ENCODE measurements at regions not wholly inside any gene's neighbourhood (a gene's known extent, or its start where the extent isn't known, plus 50 kb on each side); places are given as distances from the start of the nearest gene placed in this dataset.
A peak's percentile ranks its signal among the peaks of the same experiment; 100 is the strongest.

DNA sequence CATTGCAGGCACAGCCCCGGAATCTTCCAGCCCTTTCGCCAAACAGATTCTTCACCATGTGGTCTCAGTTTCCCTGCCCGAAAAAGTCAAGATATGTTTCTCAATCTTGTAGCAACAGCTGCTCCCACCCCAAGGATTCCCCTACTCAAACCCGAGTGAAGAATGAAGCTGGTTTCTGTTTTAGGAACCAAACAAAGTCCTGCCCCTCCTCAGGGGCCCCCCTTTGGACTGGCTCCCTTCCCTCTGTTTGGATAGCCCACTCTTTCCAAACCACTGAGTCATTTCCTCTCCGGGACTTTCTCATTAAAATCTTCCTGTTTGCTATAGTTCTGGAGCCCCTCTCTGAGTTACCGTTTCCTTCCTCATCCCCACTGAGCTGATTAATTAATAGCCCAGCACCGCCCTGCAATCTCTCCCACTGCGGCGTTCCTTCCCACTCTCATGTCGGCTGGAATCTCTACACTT is 100.9 kb downstream of the TSEN15 start:
- H3K9me3 ChIP-seq (replicated peaks in 1 of 3), result no peaks in the 10 kb centered on the region
- H3K27me3 ChIP-seq, result no peaks in the 10 kb centered on the region
- DNase-seq, result peak in 3 of 7 donors; percentile 14 to 57 (median 24)
- H3K4me3 ChIP-seq, result peak overlapping the region in 1 of 4 donors; percentile 39
- H3K27ac ChIP-seq, result peak overlapping the region in 2 of 5 donors; percentile 38 to 41
- intact Hi-C loops (cut with DNase I), result no loop called here
- H3K36me3 ChIP-seq (replicated peaks in 1 of 2), result no peaks in the 10 kb centered on the region
- no peak for TF ChIP-seq POLR2A (IDR thresholded peaks at IDR 0.05)
- no peak for TF ChIP-seq CTCF (IDR thresholded peaks at IDR 0.05)
- 42 to 46% (median 43%) methylated on average over 10 of the region's 10 CpGs for WGBS, 4 donors
- H3K4me1 ChIP-seq (replicated peaks in 1 of 2), result no peaks in the 10 kb centered on the region

- Histone ChIP-seq H3K27me3 (no peaks in the 10 kb centered on the region), H3K9me3 (replicated peaks in 1 of 3) (no peaks in the 10 kb centered on the region), H3K4me1 (replicated peaks in 1 of 2) (no peaks in the 10 kb centered on the region), H3K27ac (peak overlapping the region in 2 of 5 donors; percentile 38 to 41), H3K4me3 (peak overlapping the region in 1 of 4 donors; percentile 39), H3K36me3 (replicated peaks in 1 of 2) (no peaks in the 10 kb centered on the region)
- intact Hi-C loops (cut with DNase I), result no loop called here
- DNase-seq, result no peak
- TF ChIP-seq POLR2A (IDR thresholded peaks at IDR 0.05) (no peak), CTCF (IDR thresholded peaks at IDR 0.05) (no peak)
- 47 to 69% (median 51%) methylated on average over 9 to 11 of the region's 11 CpGs for WGBS, 4 donors
These were observed 101.4 kb downstream of the TSEN15 start for GRCh38 chr1:184152974-184153373.

GRCh38 chr1:184153731-184154130 is 102.2 kb downstream of the TSEN15 start:
- intact Hi-C loops (cut with DNase I), result no loop called here
- no peak for DNase-seq
- Histone ChIP-seq H3K27me3 (no peaks in the 10 kb centered on the region), H3K4me3 (no peak overlapping the region), H3K9me3 (replicated peaks in 1 of 3) (no peaks in the 10 kb centered on the region), H3K4me1 (replicated peaks in 1 of 2) (peaks cover 0 to 3% of the 10 kb centered on the region in 2 donors), H3K27ac (no peak overlapping the region), H3K36me3 (replicated peaks in 1 of 2) (no peaks in the 10 kb centered on the region)
- TF ChIP-seq POLR2A (IDR thresholded peaks at IDR 0.05), result no peak
- no peak for TF ChIP-seq CTCF (IDR thresholded peaks at IDR 0.05)
- 76 to 85% (median 82%) methylated on average over 4 of the region's 4 CpGs for WGBS, 4 donors

DNA sequence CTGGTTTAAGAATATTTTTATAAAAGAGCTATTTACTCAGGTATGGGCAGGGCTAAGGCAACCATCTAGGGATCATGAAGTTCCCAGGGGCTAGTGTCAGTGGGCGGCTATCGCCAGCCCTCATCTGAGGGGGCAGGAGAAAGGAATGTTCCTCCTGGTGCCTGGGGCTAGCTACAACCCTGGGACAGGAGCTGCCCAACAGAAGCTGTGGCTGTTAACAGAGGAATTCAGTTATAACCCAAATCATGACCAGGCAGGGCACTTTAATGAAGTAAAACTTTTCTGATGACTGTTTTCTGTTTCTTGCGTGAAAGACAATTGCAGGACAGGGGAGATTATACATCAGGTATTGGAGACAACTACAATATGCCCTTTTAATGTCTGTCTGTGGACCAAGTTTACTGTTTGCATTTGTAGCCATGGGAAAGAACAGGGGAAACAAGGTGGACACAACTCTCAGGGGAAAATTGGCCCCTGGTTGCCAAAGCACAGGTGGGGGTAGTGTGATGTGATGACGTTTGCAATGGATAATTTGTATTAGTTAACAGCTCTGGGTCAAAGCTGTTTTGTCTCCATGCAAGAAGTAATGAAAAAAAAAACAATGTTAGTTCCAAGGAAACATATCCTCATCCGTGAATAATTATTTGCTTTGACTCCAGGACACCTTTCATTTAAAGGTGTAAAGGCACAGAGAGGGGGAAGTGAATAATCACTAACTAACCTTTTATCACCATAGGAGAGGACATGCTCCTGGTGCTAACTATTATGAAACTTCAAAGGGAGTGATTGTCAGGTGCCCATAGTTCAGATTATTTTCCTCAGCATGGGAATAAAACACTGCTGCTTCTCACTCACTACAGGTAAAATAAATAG is 105.2 kb downstream of the TSEN15 start:
- WGBS, 4 donors, result 69 to 79% (median 73%) methylated on average over 5 of the region's 5 CpGs
- Histone ChIP-seq H3K4me3 (no peak overlapping the region), H3K36me3 (replicated peaks in 1 of 2) (no peaks in the 10 kb centered on the region), H3K9me3 (replicated peaks in 1 of 3) (no peaks in the 10 kb centered on the region), H3K27me3 (no peaks in the 10 kb centered on the region), H3K4me1 (replicated peaks in 1 of 2) (peaks cover 0 to 14% of the 10 kb centered on the region in 2 donors), H3K27ac (no peak overlapping the region)
- DNase-seq, result no peak
- intact Hi-C loops (cut with DNase I), result no loop called here
- TF ChIP-seq POLR2A (IDR thresholded peaks at IDR 0.05), result no peak
